Thyroid gland (tissue), 4 donors: ENCODE measurements at regions not wholly inside any gene's neighbourhood (a gene's known extent, or its start where the extent isn't known, plus 50 kb on each side); places are given as distances from the start of the nearest gene placed in this dataset.

Source experiments
- DNase-seq, 2 donors: peaks; one replicate each; pipeline ENCODE4 v3.0.0-alpha.2; 2019
- H3K27ac ChIP-seq, 3 donors: fragments of 200-600 bp; sonication (generic); 1 replicate in 2 of 3; 2 replicates in 1 of 3; pipeline ENCODE4 v1.5.1; 2016 to 2019; ENCODE audit warnings: mild to moderate bottlenecking in 1 of 3, moderate library complexity in 1 of 3
- H3K27me3 ChIP-seq: fragments of 200-600 bp; sonication (generic); one replicate; pipeline ENCODE4 v1.5.1; 2019
- H3K36me3 ChIP-seq, 2 donors: fragments of 200-600 bp; sonication (generic); one replicate each; pipeline ENCODE4 v1.5.1; 2016 to 2019
- H3K4me1 ChIP-seq, 2 donors: fragments of 200-600 bp; sonication (generic); one replicate each; pipeline ENCODE4 v1.5.1; 2017 to 2019
- H3K4me3 ChIP-seq, 3 donors: fragments of 200-600 bp; sonication (generic); replicated peaks in 1 of 3; 1 replicate in 2 of 3; 2 replicates in 1 of 3; pipeline ENCODE4 v1.5.1; 2016; ENCODE audit warnings: mild to moderate bottlenecking in 1 of 3
- H3K9me3 ChIP-seq: fragments of 200-600 bp; sonication (generic); one replicate; pipeline ENCODE4 v1.5.1; 2017
- POLR2A ChIP-seq, 2 donors: fragments of 450-650 bp; IDR thresholded peaks; one replicate each; pipeline ENCODE4 v1.6.1; 2017; ENCODE audit warnings: antibody characterized with exemption in 2 of 2, mild to moderate bottlenecking in 2 of 2, moderate library complexity in 1 of 2
- WGBS, 2 donors: methylation state at CpG; one replicate each; pipeline ENCODE4 v1.1.5; 2017; 5-methylcytosine and 5-hydroxymethylcytosine counted together
- intact Hi-C: fragments of 100-400 bp; cut with DNase I; formaldehyde crosslinking; loops from one replicate; pipeline ENCODE4 v1.15.1; 2023
- TF ChIP-seq, protein P1 (sequence below), 6 experiments: fragments of 200-600 bp in 3 of 6; fragments of 450-650 bp in 3 of 6; sonication (generic) in 3 of 6; IDR thresholded peaks; one replicate each; pipeline ENCODE4 v1.5.1; 2016 to 2019; ENCODE audit warnings: antibody characterized with exemption in 6 of 6, mild to moderate bottlenecking in 2 of 6, inconsistent platforms in 1 of 6, moderate library complexity in 1 of 6

- no peak for DNase-seq
- H3K27ac ChIP-seq = no peak overlapping the region
- TF ChIP-seq POLR2A (IDR thresholded peaks at IDR 0.05) = no peak
- no peaks in the 10 kb centered on the region for H3K9me3 ChIP-seq
- H3K27me3 ChIP-seq = no peaks in the 10 kb centered on the region
- no peaks in the 10 kb centered on the region for H3K36me3 ChIP-seq
- H3K4me3 ChIP-seq = no peak overlapping the region
- intact Hi-C loops = no loop called here
- whole genome bisulfite sequencing, 2 donors = 26 to 71% methylated on average over 1 of the region's 1 CpG
- no peaks in the 10 kb centered on the region for H3K4me1 ChIP-seq
These were observed 340.4 kb downstream of the TPBG start for GRCh38 chr6:82704045-82704444.

- no peak for DNase-seq
- WGBS, 2 donors = 86 to 89% methylated on average over 3 of the region's 3 CpGs
- Histone ChIP-seq H3K27ac (no peak overlapping the region), H3K4me1 (no peaks in the 10 kb centered on the region), H3K9me3 (no peaks in the 10 kb centered on the region), H3K4me3 (no peak overlapping the region), H3K36me3 (no peaks in the 10 kb centered on the region), H3K27me3 (no peaks in the 10 kb centered on the region)
- TF ChIP-seq, protein P1, sequence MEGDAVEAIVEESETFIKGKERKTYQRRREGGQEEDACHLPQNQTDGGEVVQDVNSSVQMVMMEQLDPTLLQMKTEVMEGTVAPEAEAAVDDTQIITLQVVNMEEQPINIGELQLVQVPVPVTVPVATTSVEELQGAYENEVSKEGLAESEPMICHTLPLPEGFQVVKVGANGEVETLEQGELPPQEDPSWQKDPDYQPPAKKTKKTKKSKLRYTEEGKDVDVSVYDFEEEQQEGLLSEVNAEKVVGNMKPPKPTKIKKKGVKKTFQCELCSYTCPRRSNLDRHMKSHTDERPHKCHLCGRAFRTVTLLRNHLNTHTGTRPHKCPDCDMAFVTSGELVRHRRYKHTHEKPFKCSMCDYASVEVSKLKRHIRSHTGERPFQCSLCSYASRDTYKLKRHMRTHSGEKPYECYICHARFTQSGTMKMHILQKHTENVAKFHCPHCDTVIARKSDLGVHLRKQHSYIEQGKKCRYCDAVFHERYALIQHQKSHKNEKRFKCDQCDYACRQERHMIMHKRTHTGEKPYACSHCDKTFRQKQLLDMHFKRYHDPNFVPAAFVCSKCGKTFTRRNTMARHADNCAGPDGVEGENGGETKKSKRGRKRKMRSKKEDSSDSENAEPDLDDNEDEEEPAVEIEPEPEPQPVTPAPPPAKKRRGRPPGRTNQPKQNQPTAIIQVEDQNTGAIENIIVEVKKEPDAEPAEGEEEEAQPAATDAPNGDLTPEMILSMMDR (IDR thresholded peaks at IDR 0.05) = no peak
- TF ChIP-seq POLR2A (IDR thresholded peaks at IDR 0.05) = no peak
- intact Hi-C loops = no loop called here
These were observed 342.0 kb downstream of the TPBG start for GRCh38 chr6:82705579-82705978.

GRCh38 chr6:82711105-82711827 lies 347.6 kb downstream of the TPBG start:
- WGBS, 2 donors = 74 to 82% methylated on average over 7 of the region's 7 CpGs
- TF ChIP-seq, protein P1 (IDR thresholded peaks at IDR 0.05) = no peak
- TF ChIP-seq POLR2A (IDR thresholded peaks at IDR 0.05) = no peak
- no peak overlapping the region for H3K4me3 ChIP-seq
- H3K4me1 ChIP-seq = no peaks in the 10 kb centered on the region
- no peaks in the 10 kb centered on the region for H3K36me3 ChIP-seq
- no peaks in the 10 kb centered on the region for H3K9me3 ChIP-seq
- DNase-seq = no peak
- H3K27ac ChIP-seq = no peak overlapping the region
- H3K27me3 ChIP-seq = no peaks in the 10 kb centered on the region
- intact Hi-C loops = no loop called here

- no peak overlapping the region for H3K27ac ChIP-seq
- DNase-seq = no peak
- no peaks in the 10 kb centered on the region for H3K9me3 ChIP-seq
- TF ChIP-seq, protein P1 (IDR thresholded peaks at IDR 0.05) = no peak
- TF ChIP-seq POLR2A (IDR thresholded peaks at IDR 0.05) = no peak
- no peak overlapping the region for H3K4me3 ChIP-seq
- intact Hi-C loops = no loop called here
- no peaks in the 10 kb centered on the region for H3K4me1 ChIP-seq
- H3K27me3 ChIP-seq = no peaks in the 10 kb centered on the region
- WGBS, 2 donors = 25 to 32% methylated on average over 2 of the region's 2 CpGs
- H3K36me3 ChIP-seq = no peaks in the 10 kb centered on the region
These were observed 348.4 kb downstream of the TPBG start for GRCh38 chr6:82711971-82712370.

DNA sequence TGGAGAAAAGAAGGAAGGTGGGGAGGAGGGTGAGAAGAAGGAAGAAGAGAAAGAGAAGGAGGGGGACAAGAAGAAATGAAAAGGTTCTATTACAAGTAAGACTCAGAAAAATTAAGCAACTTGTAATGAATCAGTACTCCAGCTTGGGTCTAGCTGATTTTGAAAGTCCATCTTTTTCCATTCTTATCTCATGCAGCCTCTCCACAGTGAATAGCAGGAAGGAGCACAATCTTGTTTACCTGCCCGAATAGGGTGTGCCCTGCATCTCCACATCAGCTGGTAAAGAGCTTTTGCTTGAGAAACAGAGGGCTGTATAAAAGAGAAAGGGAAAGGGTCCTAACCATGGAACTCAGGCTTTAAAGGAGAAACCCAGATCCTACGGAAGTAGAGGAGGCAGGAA lies 348.8 kb downstream of the TPBG start:
- intact Hi-C loops = no loop called here
- H3K27me3 ChIP-seq = no peaks in the 10 kb centered on the region
- no peaks in the 10 kb centered on the region for H3K9me3 ChIP-seq
- H3K27ac ChIP-seq = no peak overlapping the region
- no peak for DNase-seq
- TF ChIP-seq, protein P1 (IDR thresholded peaks at IDR 0.05) = no peak
- TF ChIP-seq POLR2A (IDR thresholded peaks at IDR 0.05) = no peak
- H3K36me3 ChIP-seq = no peaks in the 10 kb centered on the region
- WGBS, 2 donors = 81 to 86% methylated on average over 2 of the region's 2 CpGs
- no peaks in the 10 kb centered on the region for H3K4me1 ChIP-seq
- no peak overlapping the region for H3K4me3 ChIP-seq
